HL-60 (cell line): ENCODE measurements at regions not wholly inside any gene's neighbourhood (a gene's known extent, or its start where the extent isn't known, plus 50 kb on each side); places are given as distances from the start of the nearest gene placed in this dataset.

Source experiments
- POLR2AphosphoS5 ChIP-seq: IDR thresholded peaks from 2 replicates; pipeline ENCODE4 v1.6.1; 2012; ENCODE audit warnings: low read depth
- REST ChIP-seq: IDR thresholded peaks from 2 replicates; pipeline ENCODE4 v1.6.1; 2012; ENCODE audit warnings: low read depth; ENCODE audit not compliant: insufficient replicate concordance
- SPI1 ChIP-seq: IDR thresholded peaks from 2 replicates; pipeline ENCODE4 v1.6.1; 2012; ENCODE audit warnings: low read depth, mild to moderate bottlenecking, borderline replicate concordance
- TF ChIP-seq, protein P1 (sequence below): IDR thresholded peaks from one replicate; pipeline ENCODE4 v1.5.1; 2011; ENCODE audit warnings: low read length, control low read depth, inconsistent platforms; ENCODE audit not compliant: insufficient read depth

DNA sequence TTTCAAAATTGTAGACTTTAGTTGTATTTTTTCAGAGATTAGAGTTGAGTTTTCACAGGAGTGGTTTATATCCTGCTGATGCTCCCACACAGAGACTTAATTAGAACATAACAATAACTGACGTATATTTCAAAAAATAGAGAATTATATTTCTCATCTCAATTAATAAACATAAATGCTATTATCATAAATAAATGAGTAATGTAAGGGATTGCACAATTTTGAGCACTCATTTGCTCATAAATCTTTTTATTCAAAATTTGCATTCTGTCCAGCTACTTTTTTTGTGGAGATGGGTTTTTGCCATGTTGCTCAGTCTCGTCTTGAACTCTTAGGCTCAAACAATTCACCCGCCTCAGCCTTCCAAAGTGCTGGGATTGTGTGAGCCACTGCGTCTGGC lies 515.7 kb upstream of the RORB start:
- TF ChIP-seq, protein P1, sequence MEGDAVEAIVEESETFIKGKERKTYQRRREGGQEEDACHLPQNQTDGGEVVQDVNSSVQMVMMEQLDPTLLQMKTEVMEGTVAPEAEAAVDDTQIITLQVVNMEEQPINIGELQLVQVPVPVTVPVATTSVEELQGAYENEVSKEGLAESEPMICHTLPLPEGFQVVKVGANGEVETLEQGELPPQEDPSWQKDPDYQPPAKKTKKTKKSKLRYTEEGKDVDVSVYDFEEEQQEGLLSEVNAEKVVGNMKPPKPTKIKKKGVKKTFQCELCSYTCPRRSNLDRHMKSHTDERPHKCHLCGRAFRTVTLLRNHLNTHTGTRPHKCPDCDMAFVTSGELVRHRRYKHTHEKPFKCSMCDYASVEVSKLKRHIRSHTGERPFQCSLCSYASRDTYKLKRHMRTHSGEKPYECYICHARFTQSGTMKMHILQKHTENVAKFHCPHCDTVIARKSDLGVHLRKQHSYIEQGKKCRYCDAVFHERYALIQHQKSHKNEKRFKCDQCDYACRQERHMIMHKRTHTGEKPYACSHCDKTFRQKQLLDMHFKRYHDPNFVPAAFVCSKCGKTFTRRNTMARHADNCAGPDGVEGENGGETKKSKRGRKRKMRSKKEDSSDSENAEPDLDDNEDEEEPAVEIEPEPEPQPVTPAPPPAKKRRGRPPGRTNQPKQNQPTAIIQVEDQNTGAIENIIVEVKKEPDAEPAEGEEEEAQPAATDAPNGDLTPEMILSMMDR = no peak
- TF ChIP-seq POLR2AphosphoS5 (no peak), REST (no peak), SPI1 (no peak)
